ENCODE measurements at regions not wholly inside any gene's neighbourhood (a gene's known extent, or its start where the extent isn't known, plus 50 kb on each side); places are given as distances from the start of the nearest gene placed in this dataset.

GRCh38 chrX:42686706-42687105 lies 91.3 kb downstream of the PPP1R2C start:
- no peak for TF ChIP-seq CTCF (conservative IDR thresholded peaks at IDR 0.05; ENCODE audit: low read length)
- no peak for TF ChIP-seq EZH2phosphoT487 (IDR thresholded peaks at IDR 0.05; ENCODE audit: borderline replicate concordance)

Measured in Loucy (cell line).